HL-60 (cell line): ENCODE measurements at regions not wholly inside any gene's neighbourhood (a gene's known extent, or its start where the extent isn't known, plus 50 kb on each side); places are given as distances from the start of the nearest gene placed in this dataset.

ENCODE experiments used
- CTCF ChIP-seq: IDR thresholded peaks from one replicate; pipeline ENCODE4 v1.5.1; 2011; ENCODE audit warnings: low read length, control low read depth, inconsistent platforms; ENCODE audit not compliant: insufficient read depth
- POLR2AphosphoS5 ChIP-seq: IDR thresholded peaks from 2 replicates; pipeline ENCODE4 v1.6.1; 2012; ENCODE audit warnings: low read depth

- TF ChIP-seq CTCF = no peak
- no peak for TF ChIP-seq POLR2AphosphoS5
These were observed 169.0 kb upstream of the DDX18 start for GRCh38 chr2:117645458-117645857.
